Right lobe of liver (tissue), 6 donors: ENCODE measurements at regions not wholly inside any gene's neighbourhood (a gene's known extent, or its start where the extent isn't known, plus 50 kb on each side); places are given as distances from the start of the nearest gene placed in this dataset.

Experiments
- ATAC-seq, 4 donors: fragments of 200-7000 bp; cut with Tn5 transposase; one replicate each; pipeline ENCODE4 v1.9.1; 2020; ENCODE audit warnings: mild to moderate bottlenecking in 4 of 4, moderate library complexity in 4 of 4
- DNase-seq, 3 donors: peaks; one replicate each; pipeline ENCODE4 v3.0.0-alpha.2; 2020
- H3K27ac ChIP-seq, 3 donors: fragments of 200-600 bp; one replicate each; pipeline ENCODE4 v1.8.0; 2022
- H3K27me3 ChIP-seq, 2 donors: fragments of 200-600 bp; one replicate each; pipeline ENCODE4 v1.8.0; 2022
- H3K36me3 ChIP-seq, 4 donors: fragments of 200-600 bp; sonication (generic) in 1 of 4; one replicate each; pipeline versions ENCODE4 v1.5.1 to v1.8.0; 2017 to 2022; ENCODE audit warnings: control low read depth in 1 of 4
- H3K4me1 ChIP-seq, 4 donors: fragments of 200-600 bp; sonication (generic) in 1 of 4; one replicate each; pipeline versions ENCODE4 v1.5.1 to v1.8.0; 2017 to 2022; ENCODE audit warnings: control low read depth in 1 of 4
- H3K4me3 ChIP-seq, 3 donors: fragments of 200-600 bp; one replicate each; pipeline ENCODE4 v1.8.0; 2022
- H3K9me3 ChIP-seq, 4 donors: fragments of 200-600 bp; sonication (generic) in 1 of 4; one replicate each; pipeline versions ENCODE4 v1.5.1 to v1.8.0; 2017 to 2022; ENCODE audit warnings: control low read depth in 1 of 4
- CTCF ChIP-seq, 4 donors: fragments of 200-600 bp in 3 of 4; fragments of 450-650 bp in 1 of 4; IDR thresholded peaks; one replicate each; pipeline versions ENCODE4 v1.5.1 to v1.8.0; 2016 to 2022; ENCODE audit warnings: antibody characterized with exemption in 4 of 4, mild to moderate bottlenecking in 2 of 4
- POLR2A ChIP-seq: fragments of 450-650 bp; IDR thresholded peaks from one replicate; pipeline ENCODE4 v1.6.1; 2017; ENCODE audit warnings: antibody characterized with exemption, mild to moderate bottlenecking
- WGBS: methylation state at CpG from one replicate; pipeline ENCODE4 v1.1.6; 2018; ENCODE audit warnings: low coverage, low lambda C conversion rate; ENCODE audit not compliant: insufficient coverage; ENCODE audit errors: missing lambda C conversion rate; 5-methylcytosine and 5-hydroxymethylcytosine counted together
- intact Hi-C, 2 donors: fragments of 100-400 bp; cut with DNase I; formaldehyde crosslinking; loops; one replicate each; pipeline versions ENCODE4 v1.11.2 to v1.14.1; 2022
- donor health status: DM: no; HTN: yes; CAD: no.
- donor health status: DM: no; HTN: no; CAD: no.
- donor health status: DM: no; HTN: no; CAD: no.
- donor health status: DM: no; HTN: yes; CAD: no.
- donor health status: DM: no; HTN: yes; CAD: no.

GRCh38 chr20:19880256-19881079 is 122.4 kb downstream of the RIN2 start:
- H3K9me3 ChIP-seq, result no peaks in the 10 kb centered on the region
- WGBS, result 76% methylated on average over 9 of the region's 10 CpGs
- peaks cover 0 to 11% (median 1%) of the 10 kb centered on the region in 4 donors for H3K4me1 ChIP-seq
- peak in 1 of 4 donors; percentile 8 for ATAC-seq
- intact Hi-C loops, result no loop called here
- no peak overlapping the region for H3K27ac ChIP-seq
- no peaks in the 10 kb centered on the region for H3K36me3 ChIP-seq
- no peaks in the 10 kb centered on the region for H3K27me3 ChIP-seq
- DNase-seq, result no peak
- TF ChIP-seq CTCF (IDR thresholded peaks at IDR 0.05) (no peak), POLR2A (no peak)
- no peak overlapping the region for H3K4me3 ChIP-seq

- H3K9me3 ChIP-seq, result no peaks in the 10 kb centered on the region
- 81% methylated on average over 3 of the region's 3 CpGs for WGBS
- TF ChIP-seq CTCF (IDR thresholded peaks at IDR 0.05) (no peak), POLR2A (no peak)
- DNase-seq (no peak), ATAC-seq (no peak)
- intact Hi-C loops, result no loop called here
- no peaks in the 10 kb centered on the region for H3K36me3 ChIP-seq
- no peak overlapping the region for H3K27ac ChIP-seq
- no peaks in the 10 kb centered on the region for H3K27me3 ChIP-seq
- no peak overlapping the region for H3K4me3 ChIP-seq
- peaks cover 0 to 19% (median 5%) of the 10 kb centered on the region in 4 donors for H3K4me1 ChIP-seq
Measured at GRCh38 chr20:19881080-19881840, 123.2 kb downstream of the RIN2 start.

- no peak for ATAC-seq
- Histone ChIP-seq H3K27ac (no peak overlapping the region), H3K9me3 (no peaks in the 10 kb centered on the region), H3K36me3 (no peaks in the 10 kb centered on the region), H3K27me3 (no peaks in the 10 kb centered on the region), H3K4me3 (no peak overlapping the region), H3K4me1 (peaks cover 0 to 25% (median 8%) of the 10 kb centered on the region in 4 donors)
- WGBS, result 90% methylated on average over 3 of the region's 3 CpGs
- no peak for TF ChIP-seq CTCF (IDR thresholded peaks at IDR 0.05)
- TF ChIP-seq POLR2A, result no peak
- DNase-seq, result no peak
- intact Hi-C loops, result no loop called here
Measured at GRCh38 chr20:19881990-19882389, 123.9 kb downstream of the RIN2 start.

GRCh38 chr20:19882446-19882845 is 124.4 kb downstream of the RIN2 start:
- Histone ChIP-seq H3K4me3 (no peak overlapping the region), H3K27me3 (no peaks in the 10 kb centered on the region), H3K27ac (no peak overlapping the region), H3K9me3 (no peaks in the 10 kb centered on the region), H3K4me1 (peaks cover 0 to 30% (median 8%) of the 10 kb centered on the region in 4 donors), H3K36me3 (no peaks in the 10 kb centered on the region)
- ATAC-seq, result no peak
- intact Hi-C loops, result no loop called here
- no peak for DNase-seq
- no peak for TF ChIP-seq CTCF (IDR thresholded peaks at IDR 0.05)
- TF ChIP-seq POLR2A, result no peak
- 58% methylated on average over 3 of the region's 3 CpGs for WGBS
